Stomach (tissue), 4 donors: ENCODE measurements at regions not wholly inside any gene's neighbourhood (a gene's known extent, or its start where the extent isn't known, plus 50 kb on each side); places are given as distances from the start of the nearest gene placed in this dataset.

Experiments
- CTCF ChIP-seq, 7 experiments: fragments of 450-650 bp in 4 of 7; fragments of 200-600 bp in 3 of 7; sonication (generic) in 3 of 7; IDR thresholded peaks; one replicate each; pipeline ENCODE4 v1.5.1; 2016 to 2019; ENCODE audit warnings: antibody characterized with exemption in 7 of 7, control low read depth in 2 of 7, mild to moderate bottlenecking in 1 of 7
- POLR2AphosphoS5 ChIP-seq, 3 donors: sonication (generic); formaldehyde crosslinking; IDR thresholded peaks; one replicate each; pipeline ENCODE4 v1.6.1; 2016; ENCODE audit warnings: antibody characterized with exemption in 3 of 3

DNA sequence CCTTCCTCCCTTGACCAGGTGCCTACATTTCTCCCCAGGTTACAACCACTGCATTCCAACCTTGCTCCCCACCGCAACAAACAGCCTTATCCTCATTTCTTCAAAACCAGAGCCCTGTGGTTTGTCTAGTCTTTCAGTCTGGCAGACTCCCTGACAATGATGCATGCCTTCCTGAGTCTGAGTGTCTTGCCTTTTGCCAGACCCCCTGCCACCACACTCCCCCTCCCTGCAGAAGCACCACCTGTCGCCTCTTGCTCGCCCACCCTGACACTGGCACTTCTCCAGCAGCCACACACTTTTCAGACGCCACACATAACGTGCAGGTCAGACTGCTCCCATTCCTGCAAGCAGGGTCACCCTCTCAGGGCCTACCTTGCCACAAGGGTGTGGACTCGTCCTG, 349.2 kb upstream of the NOCT start:
- TF ChIP-seq CTCF (IDR thresholded peaks at IDR 0.05) = no peak
- no peak for TF ChIP-seq POLR2AphosphoS5 (IDR thresholded peaks at IDR 0.05)
